AG09309 (cell line): ENCODE measurements at regions not wholly inside any gene's neighbourhood (a gene's known extent, or its start where the extent isn't known, plus 50 kb on each side); places are given as distances from the start of the nearest gene placed in this dataset.

Experiments
- DNase-seq: peaks from one replicate; pipeline ENCODE4 v3.0.0-alpha.2; 2010; ENCODE audit warnings: low read depth
- H3K4me3 ChIP-seq: 2 replicates; pipeline ENCODE4 v1.5.1; 2011; ENCODE audit warnings: mild to moderate bottlenecking, low read depth, low read length, moderate library complexity; ENCODE audit not compliant: control insufficient read depth
- CTCF ChIP-seq: IDR thresholded peaks from 2 replicates; pipeline ENCODE4 v1.5.1; 2011; ENCODE audit warnings: mild to moderate bottlenecking, low read depth, low read length, inconsistent platforms; ENCODE audit not compliant: insufficient read depth, control insufficient read depth; ENCODE audit errors: missing control alignments

GRCh38 chr9:96047741-96048103, 172.2 kb downstream of the ERCC6L2 start:
- TF ChIP-seq CTCF: no peak
- DNase-seq: no peak
- no peak overlapping the region for H3K4me3 ChIP-seq

GRCh38 chr9:96047116-96047639, 171.7 kb downstream of the ERCC6L2 start:
- no peak for DNase-seq
- no peak for TF ChIP-seq CTCF
- H3K4me3 ChIP-seq: no peak overlapping the region

- no peak overlapping the region for H3K4me3 ChIP-seq
- no peak for TF ChIP-seq CTCF
- no peak for DNase-seq
Measured at GRCh38 chr9:96045811-96046210, 170.3 kb downstream of the ERCC6L2 start.

DNA sequence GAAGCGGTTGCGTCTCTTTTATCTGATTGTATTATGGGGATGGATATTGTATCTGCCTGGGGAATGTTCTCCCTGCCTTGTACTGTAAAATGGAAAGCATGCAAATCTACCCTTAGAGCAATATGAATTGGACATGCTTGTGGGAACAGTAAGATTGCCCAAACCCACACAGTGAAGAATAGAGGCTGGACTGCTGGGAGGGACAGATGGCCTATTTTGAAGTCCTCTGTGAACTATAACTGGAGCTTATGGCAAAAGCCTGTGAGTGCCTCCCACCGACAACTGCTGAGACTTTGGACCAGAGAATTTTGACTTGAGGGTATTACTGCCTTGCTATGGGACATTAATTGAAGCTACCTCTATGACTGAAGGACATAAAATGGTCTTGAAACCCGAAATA, 168.9 kb downstream of the ERCC6L2 start:
- no peak for DNase-seq
- TF ChIP-seq CTCF: no peak
- H3K4me3 ChIP-seq: no peak overlapping the region

- DNase-seq: no peak
- TF ChIP-seq CTCF: no peak
- H3K4me3 ChIP-seq: no peak overlapping the region
Measured at GRCh38 chr9:96040591-96041461, 165.3 kb downstream of the ERCC6L2 start.

DNA sequence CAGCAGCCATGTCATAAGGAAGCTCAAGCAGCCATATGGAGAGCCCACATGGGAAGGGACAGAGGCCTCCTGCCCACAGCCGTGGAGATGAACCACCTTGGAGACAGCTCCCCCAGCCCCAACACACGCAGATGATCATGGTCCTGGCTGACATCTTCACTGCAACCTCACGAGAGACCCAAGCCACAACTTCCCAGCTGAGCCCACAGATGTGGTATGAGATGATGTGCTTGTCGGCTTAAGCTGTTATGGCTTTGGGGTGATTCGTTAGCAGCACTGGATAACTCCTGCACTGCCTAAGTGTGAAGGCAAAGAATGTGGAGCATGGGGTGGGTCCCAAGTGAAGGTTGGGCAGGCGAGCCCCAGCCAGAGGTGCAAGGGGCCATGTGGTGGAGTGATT, 163.4 kb downstream of the ERCC6L2 start:
- H3K4me3 ChIP-seq: no peak overlapping the region
- DNase-seq: no peak
- TF ChIP-seq CTCF: no peak
